Right renal cortex interstitium (tissue), 3 donors: ENCODE measurements at regions not wholly inside any gene's neighbourhood (a gene's known extent, or its start where the extent isn't known, plus 50 kb on each side); places are given as distances from the start of the nearest gene placed in this dataset.
"Not testable (repeated sequence)": the region's sequence is repeated elsewhere in the genome, so short reads cannot be mapped to it uniquely, and the experiment has no call there.

ENCODE experiments used
- DNase-seq, 3 donors: peaks; one replicate each; pipeline ENCODE4 v3.0.0-alpha.2; 2013; ENCODE audit warnings: low read depth in 3 of 3, low spot score in 2 of 3

- DNase-seq, result not testable (repeated sequence)
Measured at GRCh38 chrY:7588176-7588575, 676.6 kb upstream of the AMELY start.

DNA sequence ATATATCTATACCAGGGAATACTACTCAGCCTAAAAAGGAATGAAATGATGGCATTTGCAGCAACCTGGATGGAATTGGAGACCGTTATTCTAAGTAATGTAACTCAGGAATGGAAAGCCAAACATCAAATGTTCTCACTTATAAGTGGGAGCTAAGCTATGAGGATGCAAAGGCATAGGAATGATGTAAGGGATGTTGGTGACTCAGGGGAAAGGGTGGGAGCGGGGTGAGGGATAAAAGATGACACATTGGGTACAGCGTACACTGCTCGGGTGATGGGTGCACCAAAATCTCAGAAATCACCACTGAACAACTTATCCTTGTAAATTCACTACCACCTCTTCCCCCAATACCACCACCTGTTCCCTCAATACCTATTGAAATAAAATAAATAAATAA is 651.0 kb upstream of the AMELY start:
- DNase-seq, result no peak

GRCh38 chrY:7557675-7558074 is 646.1 kb upstream of the AMELY start:
- DNase-seq, result no peak

DNA sequence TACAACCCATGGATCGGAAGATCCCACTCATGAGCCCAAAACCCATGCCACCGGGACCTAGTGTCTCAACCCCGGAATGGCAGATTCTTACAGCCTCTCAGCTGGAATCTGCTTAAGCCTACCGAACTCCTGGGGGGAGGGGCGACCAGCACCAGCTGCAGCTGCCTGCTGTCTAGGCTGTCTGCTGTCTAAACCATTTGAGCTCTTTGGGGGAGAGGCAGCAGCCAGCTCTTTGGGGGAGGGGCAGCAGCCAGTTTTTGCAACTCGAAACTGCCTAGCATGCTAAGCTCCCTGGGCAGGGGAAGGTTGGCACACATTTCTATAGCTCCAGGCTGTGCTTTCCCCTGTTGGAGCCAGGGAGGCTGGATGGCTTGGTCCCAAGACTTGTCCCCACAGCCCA is 643.5 kb upstream of the AMELY start:
- DNase-seq, result no peak

DNA sequence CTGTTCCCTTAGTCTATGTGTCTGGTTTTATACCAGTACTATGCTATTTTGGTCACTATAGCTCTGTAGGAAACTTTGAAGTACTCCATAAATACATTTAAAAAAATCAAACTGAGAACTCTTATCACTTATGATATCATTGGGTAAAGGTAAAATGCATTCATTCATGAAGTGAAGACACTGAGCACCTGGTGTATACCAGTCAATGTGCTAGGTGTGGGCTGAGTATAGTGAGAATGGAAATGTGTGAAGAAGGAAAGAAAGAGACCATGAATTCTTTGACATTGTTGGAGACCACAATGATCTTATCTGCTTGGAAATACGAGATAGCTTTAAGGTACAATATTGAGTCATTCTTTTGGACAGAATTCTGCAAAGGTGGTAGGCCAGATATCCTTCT is 633.5 kb upstream of the AMELY start:
- no peak for DNase-seq

DNA sequence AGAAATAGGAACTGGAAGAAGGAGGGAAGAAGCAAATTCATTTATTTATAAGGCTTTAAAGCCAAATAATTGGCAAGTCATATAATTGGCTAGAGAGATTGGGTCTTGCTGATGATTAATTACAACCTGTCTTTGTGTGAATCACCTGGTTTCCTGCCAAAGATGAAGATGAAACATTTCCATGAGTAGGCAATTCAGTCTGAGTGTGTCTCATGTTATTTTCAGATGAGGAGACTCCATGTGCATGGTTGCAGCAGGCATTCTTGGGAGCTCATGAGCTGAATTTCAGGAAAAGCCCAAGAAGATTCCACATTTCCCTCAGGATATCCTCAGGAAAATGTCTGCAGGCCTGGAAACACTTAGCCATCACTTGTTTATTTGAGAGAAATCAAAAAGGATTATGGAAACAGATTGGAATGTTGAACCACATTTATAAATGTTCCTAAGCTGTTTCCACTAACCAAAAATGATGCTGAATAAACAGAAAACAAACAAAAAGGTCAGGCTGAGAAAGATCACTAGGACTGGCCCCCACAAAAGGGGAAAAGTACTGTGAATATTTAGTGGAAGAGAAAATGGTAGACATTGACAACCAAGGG is 632.7 kb upstream of the AMELY start:
- DNase-seq, result no peak

DNA sequence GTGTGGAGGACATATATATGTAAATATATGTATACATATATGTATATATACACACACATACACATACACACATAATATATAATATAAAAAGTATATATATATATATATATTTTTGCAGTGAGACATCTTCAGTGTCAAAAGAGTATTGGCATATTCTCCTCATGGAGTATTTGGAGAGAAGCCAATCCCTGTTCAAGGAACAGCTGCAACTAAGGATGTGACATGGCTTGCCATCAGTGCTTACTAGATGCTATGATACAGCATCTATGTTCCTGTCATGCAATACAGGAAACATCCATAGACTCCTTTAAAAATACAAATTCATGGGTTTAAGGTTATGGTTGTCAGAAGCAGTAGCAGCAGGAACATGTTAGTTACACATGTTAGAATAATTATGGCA is 632.0 kb upstream of the AMELY start:
- DNase-seq, result no peak

GRCh38 chrY:7542256-7542858 is 630.8 kb upstream of the AMELY start:
- DNase-seq, result no peak

DNA sequence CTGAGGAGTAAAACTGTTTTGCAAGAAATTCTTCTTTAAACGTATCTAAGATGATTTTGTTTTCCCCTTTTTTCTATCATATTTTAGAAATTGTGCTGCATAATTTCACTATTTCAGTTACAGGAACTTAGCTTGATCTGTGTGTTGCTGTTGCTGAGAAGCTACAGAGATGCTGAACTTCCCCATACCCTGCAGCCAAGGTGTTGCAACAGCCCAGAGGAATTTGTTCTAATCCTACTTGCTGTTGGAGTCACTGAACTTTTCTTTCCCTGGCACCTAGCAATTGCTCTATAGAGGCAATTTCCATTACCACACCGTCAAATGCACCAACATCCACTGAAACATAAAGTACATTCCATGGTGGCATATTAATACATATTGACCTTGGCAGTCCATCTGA is 617.8 kb upstream of the AMELY start:
- DNase-seq, result no peak

DNA sequence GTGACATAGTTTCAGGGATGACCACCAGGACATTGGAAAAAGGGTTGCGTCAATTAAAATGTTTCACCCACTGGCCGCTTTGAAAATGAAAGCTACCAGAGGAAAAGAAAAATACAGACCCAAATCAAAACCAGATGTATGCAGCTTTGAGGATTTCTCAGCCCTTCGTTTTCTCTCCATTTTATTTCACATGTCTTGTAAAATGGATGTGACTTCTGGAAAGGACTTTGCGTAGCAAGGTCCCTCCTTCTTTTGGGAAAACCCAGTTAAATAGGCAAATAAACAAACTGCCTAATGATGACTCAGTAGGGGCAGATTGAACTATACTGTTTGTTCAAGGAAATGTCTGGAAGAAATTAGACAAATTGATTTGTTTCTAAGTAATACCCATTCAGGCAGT is 616.0 kb upstream of the AMELY start:
- not testable (repeated sequence) for DNase-seq

DNA sequence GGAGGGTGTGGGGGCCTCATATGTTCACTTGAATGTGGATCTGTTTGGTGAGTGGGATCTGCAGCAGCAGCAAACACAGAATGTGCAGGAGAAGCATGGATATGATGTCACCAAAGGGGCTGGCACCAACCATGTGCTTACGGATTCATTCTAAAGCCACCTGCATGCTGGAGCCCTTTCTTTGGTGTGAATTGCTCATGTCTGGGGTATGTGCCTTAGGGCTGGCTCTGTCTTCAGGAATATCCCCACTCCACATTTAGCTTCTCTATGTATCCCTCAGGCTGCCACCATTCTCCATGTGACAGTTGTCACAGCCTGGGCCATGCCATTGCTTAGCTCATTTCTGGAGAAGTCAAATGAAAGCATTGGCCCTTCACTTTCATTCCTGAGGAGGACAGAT is 606.8 kb upstream of the AMELY start:
- DNase-seq, result no peak

DNA sequence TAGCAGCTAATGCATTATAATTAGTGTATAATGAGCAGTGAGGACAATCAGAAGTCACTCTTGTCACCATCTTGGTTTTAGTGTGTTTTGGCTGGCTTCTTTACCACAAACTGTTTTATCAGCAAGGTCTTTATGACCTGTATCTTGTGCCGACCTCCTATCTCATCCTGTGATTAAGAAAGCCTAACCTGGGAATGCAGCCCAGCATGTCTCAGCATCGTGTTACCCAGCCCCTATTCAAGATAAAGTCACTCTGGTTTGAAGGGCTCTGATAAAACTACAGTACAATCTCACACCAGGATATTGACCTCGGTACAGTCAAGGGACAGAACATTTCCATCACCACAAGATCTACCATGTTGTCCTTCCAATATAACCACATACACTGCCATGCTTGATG is 604.7 kb upstream of the AMELY start:
- DNase-seq, result no peak

- DNase-seq, result no peak
Measured at GRCh38 chrY:7515812-7516211, 604.3 kb upstream of the AMELY start.

DNA sequence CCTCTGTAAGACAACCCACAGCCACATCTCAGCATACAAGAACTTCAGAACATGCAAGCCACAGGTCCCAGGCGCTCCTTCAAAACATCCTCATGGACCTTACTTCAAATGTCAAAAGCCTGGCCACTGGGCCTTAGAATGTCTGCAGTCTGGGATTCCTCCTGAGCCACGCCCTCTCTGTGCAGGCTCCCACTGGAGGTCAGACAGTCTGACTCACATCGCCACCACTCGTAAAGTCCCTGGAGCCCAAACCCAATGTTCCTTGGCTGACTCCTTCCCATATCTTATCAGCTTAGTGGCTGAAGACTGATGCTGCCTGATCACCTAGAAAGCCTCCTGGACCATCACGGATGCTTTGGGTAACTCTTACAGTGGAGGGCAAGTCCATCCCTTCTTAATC is 591.3 kb upstream of the AMELY start:
- no peak for DNase-seq

DNA sequence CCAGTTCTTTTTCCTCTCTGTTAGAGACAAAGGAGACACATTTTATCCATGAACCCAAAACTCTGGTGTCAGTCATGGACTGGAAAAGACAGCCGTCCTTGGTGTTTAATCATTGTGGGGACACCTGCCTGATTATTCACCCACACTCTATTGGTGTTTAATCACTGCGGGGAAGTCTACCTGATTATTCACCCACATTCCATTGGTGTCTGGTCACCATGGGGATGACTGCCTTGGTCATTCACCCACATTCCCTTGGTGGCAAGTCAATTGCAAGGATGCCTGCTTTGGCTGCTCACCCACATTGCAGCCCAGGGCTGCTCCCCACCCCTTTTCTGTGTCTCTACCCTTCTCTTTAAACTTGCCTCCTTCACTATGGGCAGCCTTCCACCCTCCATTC is 589.7 kb upstream of the AMELY start:
- no peak for DNase-seq

- no peak for DNase-seq
Measured at GRCh38 chrY:7496001-7496400, 584.4 kb upstream of the AMELY start.

DNA sequence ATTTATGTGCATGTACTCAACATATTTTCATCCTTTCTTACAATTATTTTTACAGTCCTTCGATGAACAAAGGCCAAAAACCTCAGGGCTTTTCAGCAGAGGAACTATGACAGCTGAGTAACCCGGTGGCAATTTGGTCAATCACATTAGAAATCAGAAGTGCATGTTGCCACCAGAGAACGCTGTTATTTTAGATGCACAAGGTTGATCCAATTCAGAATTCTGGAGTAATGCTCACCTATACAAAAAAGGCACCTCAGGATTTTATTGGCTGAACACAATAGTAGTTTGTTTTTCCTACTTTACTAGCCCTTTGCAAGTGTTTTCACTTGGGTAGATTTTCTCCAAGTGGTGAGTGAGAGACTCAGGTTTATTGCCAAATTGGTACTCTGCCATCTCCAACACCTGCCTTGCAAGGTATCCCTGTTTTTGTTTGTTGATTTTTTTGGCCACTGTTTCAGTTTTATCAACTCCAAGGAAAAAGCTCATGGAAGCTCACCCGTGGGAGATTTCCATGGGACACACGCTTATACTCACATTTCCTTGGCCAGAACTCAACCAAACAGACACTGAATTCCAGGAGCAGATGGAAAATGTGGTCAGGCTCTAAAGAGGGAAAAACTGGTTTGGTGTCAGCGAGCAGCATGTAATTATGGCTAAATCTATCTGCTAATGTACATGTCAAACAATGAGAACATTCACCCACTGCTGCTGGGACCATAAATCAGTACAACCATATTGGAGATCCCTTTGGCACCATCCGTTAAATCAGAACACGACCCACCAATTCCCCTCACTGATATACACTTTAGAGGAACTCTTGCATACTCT is 573.1 kb upstream of the AMELY start:
- not testable (repeated sequence) for DNase-seq

DNA sequence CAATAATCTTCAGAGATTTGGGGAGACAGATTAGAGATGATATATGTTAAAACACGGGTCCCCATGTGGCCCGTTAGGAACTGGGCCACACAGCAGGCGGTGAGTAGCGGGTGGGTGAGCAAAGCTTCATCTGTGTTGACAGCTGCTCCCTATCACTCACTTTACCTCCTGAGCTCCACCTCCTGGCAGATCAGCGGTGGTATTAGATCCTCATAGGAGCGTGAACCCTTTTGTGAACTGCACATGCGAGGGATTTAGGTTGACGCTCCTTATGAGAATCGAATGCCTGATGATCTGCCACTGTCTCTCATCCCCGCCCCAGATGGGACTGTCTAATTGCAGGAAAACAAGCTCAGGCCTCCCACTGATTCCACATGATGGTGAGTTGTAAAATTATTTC is 560.4 kb upstream of the AMELY start:
- no peak for DNase-seq

DNA sequence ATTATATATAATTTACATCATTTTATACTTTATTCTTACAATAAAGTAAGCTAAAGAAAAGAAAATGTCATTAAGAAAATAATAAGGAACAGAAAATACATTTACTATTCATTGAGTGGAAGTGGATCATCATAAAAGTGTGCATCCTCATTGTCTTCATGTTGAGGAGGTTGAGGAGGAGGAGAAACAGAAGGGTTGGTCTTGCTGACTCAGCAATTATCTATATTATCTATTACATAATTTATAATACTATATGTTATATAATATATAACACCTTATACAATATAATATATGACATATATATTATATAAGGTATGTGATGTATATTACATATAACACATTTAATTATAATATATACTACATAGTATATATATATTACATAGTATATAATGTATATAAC is 558.5 kb upstream of the AMELY start:
- no peak for DNase-seq

DNA sequence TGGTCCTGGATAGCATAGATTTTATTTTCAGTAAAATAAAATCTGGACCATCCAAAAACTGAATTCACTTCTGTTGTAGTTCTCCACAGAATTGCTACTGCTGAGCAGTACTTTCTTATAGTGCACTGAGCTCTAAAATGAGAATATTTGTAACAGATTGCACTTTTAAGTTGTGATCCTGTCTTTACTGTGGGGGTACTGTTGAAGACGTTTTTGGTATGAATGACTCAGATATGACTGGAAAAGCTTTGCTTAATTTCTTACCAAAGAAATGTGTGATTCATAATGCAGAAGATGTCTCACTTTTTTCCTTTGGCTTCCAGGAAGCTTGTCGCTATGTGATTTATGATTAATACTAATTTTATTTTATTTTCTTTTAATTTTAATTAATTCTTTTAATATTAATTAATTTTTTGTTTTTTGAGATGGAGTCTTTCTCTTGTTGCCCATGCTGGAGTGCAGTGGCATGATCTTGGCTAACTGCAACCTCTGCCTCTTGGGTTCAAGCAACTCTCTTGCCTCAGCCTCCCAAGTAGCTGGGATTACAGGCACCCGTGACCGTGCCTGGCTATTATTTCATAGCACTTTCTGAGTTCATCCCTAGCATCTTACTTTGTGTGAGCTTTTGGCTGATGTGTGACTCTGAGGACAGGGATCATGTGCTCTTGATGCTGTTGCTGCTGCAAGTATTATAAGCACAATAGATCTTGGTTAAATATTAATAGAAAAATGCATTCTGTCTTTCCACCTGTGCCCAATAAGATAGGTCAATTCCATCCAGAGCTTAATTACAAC is 557.6 kb upstream of the AMELY start:
- no peak for DNase-seq

- no peak for DNase-seq
Measured at GRCh38 chrY:7467796-7468520, 556.4 kb upstream of the AMELY start.
